HepG2 (cell line): ENCODE measurements at regions not wholly inside any gene's neighbourhood (a gene's known extent, or its start where the extent isn't known, plus 50 kb on each side); places are given as distances from the start of the nearest gene placed in this dataset.

Experiments used
- ATAC-seq: fragments of 200-7000 bp; cut with Tn5 transposase; 3 replicates; pipeline ENCODE4 v1.9.1; 2020; ENCODE audit warnings: mild to moderate bottlenecking, moderate library complexity
- BruUV-seq: library from RNA; stranded (reverse); fragments of 400-500 nt; replicated peaks from 2 replicates; lab custom pipeline; 2021; lab: Mats Ljungman, UMichigan
- CTCF ChIA-PET: fragments of 300-600 bp; formaldehyde crosslinking; extraction: SDS; loops from one replicate; lab custom pipeline; 2021; ENCODE audit warnings: low total read pairs, inconsistent platforms, low intra/inter-chr PET ratio; lab: Yijun Ruan, JAX
- POLR2A ChIA-PET: fragments of 350-600 bp; sonication (Branson Sonifier 250); formaldehyde crosslinking; loops from one replicate; lab custom pipeline; 2020; ENCODE audit warnings: antibody characterized with exemption, inconsistent platforms; lab: Yijun Ruan, JAX
- DNase-seq: peaks from one replicate; pipeline ENCODE4 v3.0.0-alpha.2; 2015; ENCODE audit warnings: low spot score
- FAIRE-seq: peaks from 3 replicates; lab custom pipeline; 2011; peaks lifted over from hg19 to GRCh38; lab: Jason Lieb, UNC
- H2AFZ ChIP-seq: one replicate; pipeline ENCODE4 v1.6.1; 2011; ENCODE audit warnings: low read length, inconsistent platforms
- H3K27ac ChIP-seq: fragments of 300-600 bp; 3 replicates; pipeline ENCODE4 v1.8.0; 2011; ENCODE audit warnings: mixed run types, mild to moderate bottlenecking, mixed read lengths, low read length, inconsistent platforms; ENCODE audit not compliant: insufficient read depth; ENCODE audit errors: extremely low read length
- H3K27me3 ChIP-seq, 2 experiments: fragments of 200-600 bp in 1 of 2; 2 replicates in 1 of 2; 3 replicates in 1 of 2; pipeline versions ENCODE4 v1.6.0 to v1.8.0; 2011; ENCODE audit warnings: low read length in 2 of 2, mild to moderate bottlenecking in 2 of 2, moderate library complexity in 2 of 2, inconsistent platforms in 1 of 2; ENCODE audit not compliant: insufficient read depth in 2 of 2, control insufficient read depth in 1 of 2
- H3K36me3 ChIP-seq, 2 experiments: fragments of 200-600 bp in 1 of 2; replicated peaks in 1 of 2; 2 replicates in 1 of 2; 3 replicates in 1 of 2; pipeline versions ENCODE4 v1.5.1 to v1.8.0; 2011; ENCODE audit warnings: low read length in 2 of 2, inconsistent platforms in 1 of 2; ENCODE audit not compliant: insufficient read depth in 2 of 2, control insufficient read depth in 1 of 2
- H3K4me1 ChIP-seq: 2 replicates; pipeline ENCODE4 v1.5.1; 2012; ENCODE audit warnings: low read length, inconsistent platforms; ENCODE audit not compliant: insufficient read depth
- H3K4me2 ChIP-seq: 2 replicates; pipeline ENCODE4 v1.6.0; 2011; ENCODE audit warnings: low read depth, low read length, inconsistent platforms
- H3K4me3 ChIP-seq, 3 experiments: fragments of 200-600 bp in 1 of 3; sonication (generic), shearing (Covaris generic) in 1 of 3; replicated peaks in 1 of 3; 2 replicates each; pipeline ENCODE4 v1.5.1; 2011 to 2016; ENCODE audit warnings: low read length in 3 of 3, inconsistent platforms in 2 of 3, low read depth in 2 of 3, mild to moderate bottlenecking in 2 of 3, control low read depth in 1 of 3, mixed read lengths in 1 of 3; ENCODE audit not compliant: insufficient read depth in 1 of 3
- H3K79me2 ChIP-seq: one replicate; pipeline ENCODE4 v1.6.1; 2011; ENCODE audit warnings: low read length, inconsistent platforms; ENCODE audit not compliant: insufficient read depth
- H3K9ac ChIP-seq: 2 replicates; pipeline ENCODE4 v1.6.0; 2011; ENCODE audit warnings: mild to moderate bottlenecking, low read depth, low read length, inconsistent platforms; ENCODE audit not compliant: insufficient read depth
- H3K9me3 ChIP-seq: 2 replicates; pipeline ENCODE4 v1.5.1; 2012; ENCODE audit warnings: mild to moderate bottlenecking, low read length
- H4K20me1 ChIP-seq: 2 replicates; pipeline ENCODE4 v1.6.0; 2011; ENCODE audit warnings: inconsistent platforms, mild to moderate bottlenecking, low read length, moderate library complexity; ENCODE audit not compliant: insufficient read depth
- AHR ChIP-seq: IDR thresholded peaks from 2 replicates; pipeline ENCODE4 v1.6.1; 2018; ENCODE audit warnings: missing genetic modification reagents, missing compliant biosample characterization
- GMEB2 ChIP-seq: IDR thresholded peaks from 2 replicates; pipeline ENCODE4 v1.6.1; 2016; ENCODE audit warnings: missing biosample characterization, missing genetic modification reagents, low read depth
- IRF1 ChIP-seq: sonication (generic); formaldehyde crosslinking; IDR thresholded peaks from 2 replicates; pipeline ENCODE4 v1.4.0; 2020; ENCODE audit warnings: low read depth, mild to moderate bottlenecking, missing genetic modification reagents
- KDM4B ChIP-seq: sonication (generic); formaldehyde crosslinking; IDR thresholded peaks from 2 replicates; pipeline ENCODE4 v1.4.0; 2020; ENCODE audit warnings: missing genetic modification reagents
- MXD1 ChIP-seq: sonication (generic); formaldehyde crosslinking; IDR thresholded peaks from 2 replicates; pipeline ENCODE4 v1.4.0; 2020; ENCODE audit warnings: mild to moderate bottlenecking, missing genetic modification reagents
- NFIB ChIP-seq: sonication (generic); formaldehyde crosslinking; IDR thresholded peaks from 2 replicates; pipeline ENCODE4 v1.9.0; 2021; ENCODE audit warnings: missing genetic modification reagents, mild to moderate bottlenecking, borderline replicate concordance
- NRL ChIP-seq: sonication (generic); formaldehyde crosslinking; IDR thresholded peaks from 2 replicates; pipeline ENCODE4 v1.5.0; 2020; ENCODE audit warnings: missing genetic modification reagents, mild to moderate bottlenecking, moderate library complexity, borderline replicate concordance
- RFX1 ChIP-seq: fragments of 450-650 bp; IDR thresholded peaks from 2 replicates; pipeline ENCODE4 v1.6.1; 2017
- SKIL ChIP-seq: sonication (generic); formaldehyde crosslinking; IDR thresholded peaks from 2 replicates; pipeline ENCODE4 v1.8.0; 2022; ENCODE audit warnings: missing genetic modification reagents, mild to moderate bottlenecking, moderate library complexity, borderline replicate concordance
- ZNF484 ChIP-seq: sonication (generic); formaldehyde crosslinking; IDR thresholded peaks from 2 replicates; pipeline ENCODE4 v1.5.1; 2020; ENCODE audit warnings: mild to moderate bottlenecking, low read depth, missing genetic modification reagents, borderline replicate concordance
- ZNF510 ChIP-seq: sonication (generic); formaldehyde crosslinking; IDR thresholded peaks from 2 replicates; pipeline ENCODE4 v1.4.0; 2020; ENCODE audit warnings: low read depth, mild to moderate bottlenecking, missing genetic modification reagents
- ZNF530 ChIP-seq: sonication (generic); formaldehyde crosslinking; IDR thresholded peaks from 2 replicates; pipeline ENCODE4 v1.5.0; 2020; ENCODE audit warnings: low read depth, mild to moderate bottlenecking, missing genetic modification reagents
- ZNF563 ChIP-seq: sonication (generic); formaldehyde crosslinking; IDR thresholded peaks from 2 replicates; pipeline ENCODE4 v1.8.0; 2022; ENCODE audit warnings: mild to moderate bottlenecking, moderate library complexity, missing genetic modification reagents
- ZNF567 ChIP-seq: sonication (generic); formaldehyde crosslinking; IDR thresholded peaks from 2 replicates; pipeline ENCODE4 v1.8.1; 2023; ENCODE audit warnings: mild to moderate bottlenecking, missing genetic modification reagents, borderline replicate concordance
- WGBS: methylation state at CpG from one replicate; pipeline ENCODE4 v1.1.6; 2017; ENCODE audit warnings: low lambda C conversion rate; 5-methylcytosine and 5-hydroxymethylcytosine counted together
- in situ Hi-C: cut with HindIII; loops from 2 replicates; pipeline ENCODE4 v1.10.0; 2017; ENCODE audit warnings: low pct_unique_long_range_greater_than_20kb; ENCODE audit not compliant: extremely low pct_ligation_motif_present
- intact Hi-C: fragments of 100-400 bp; cut with micrococcal nuclease; formaldehyde crosslinking; loops from one replicate; pipeline ENCODE4 v1.10.0; 2022; ENCODE audit not compliant: unreplicated experiment

GRCh38 chr3:79866162-79866561 lies 98.4 kb upstream of the ROBO1 start:
- H4K20me1 ChIP-seq = no peaks in the 10 kb centered on the region
- no peak overlapping the region for H2AFZ ChIP-seq
- ChIA-PET POLR2A (no interaction called here), CTCF (no interaction called here)
- no peak for ATAC-seq
- no peaks in the 10 kb centered on the region for H3K27me3 ChIP-seq
- no peaks in the 10 kb centered on the region for H3K9me3 ChIP-seq
- intact Hi-C loops (no loop called here), in situ Hi-C loops (no loop called here)
- no peak overlapping the region for H3K4me2 ChIP-seq
- H3K27ac ChIP-seq = no peak overlapping the region
- DNase-seq = no peak
- no peak overlapping the region for H3K9ac ChIP-seq
- H3K4me3 ChIP-seq = no peak overlapping the region
- WGBS = 3% methylated on average over 2 of the region's 2 CpGs
- FAIRE-seq = no peak
- no peaks in the 10 kb centered on the region for H3K4me1 ChIP-seq
- no peaks in the 10 kb centered on the region for H3K36me3 ChIP-seq
- BruUV-seq = no TSS peak
- no peaks in the 10 kb centered on the region for H3K79me2 ChIP-seq
- TF ChIP-seq IRF1 (CRISPR knock-in tag) (no peak), NRL (CRISPR knock-in tag) (no peak), ZNF510 (CRISPR knock-in tag) (no peak), ZNF567 (CRISPR knock-in tag) (no peak), RFX1 (no peak), KDM4B (no peak), ZNF563 (no peak), GMEB2 (CRISPR knock-in tag) (no peak), MXD1 (CRISPR knock-in tag) (no peak), AHR (CRISPR knock-in tag) (no peak), ZNF484 (no peak), NFIB (no peak), ZNF530 (CRISPR knock-in tag) (no peak), SKIL (CRISPR knock-in tag) (no peak)
